Prostate gland (tissue), 2 donors: ENCODE measurements at regions not wholly inside any gene's neighbourhood (a gene's known extent, or its start where the extent isn't known, plus 50 kb on each side); places are given as distances from the start of the nearest gene placed in this dataset.
"Not testable (repeated sequence)": the region's sequence is repeated elsewhere in the genome, so short reads cannot be mapped to it uniquely, and the experiment has no call there.

ENCODE experiments used
- POLR2A ChIP-seq: fragments of 450-650 bp; IDR thresholded peaks from one replicate; pipeline ENCODE4 v1.6.1; 2016; ENCODE audit warnings: antibody characterized with exemption, mild to moderate bottlenecking
- TF ChIP-seq, protein P1 (sequence below), 4 experiments: fragments of 200-600 bp in 2 of 4; fragments of 450-650 bp in 2 of 4; sonication (generic) in 2 of 4; IDR thresholded peaks; 1 replicate in 3 of 4; 2 replicates in 1 of 4; pipeline ENCODE4 v1.5.1; 2016 to 2019; ENCODE audit warnings: antibody characterized with exemption in 4 of 4, mild to moderate bottlenecking in 2 of 4, moderate library complexity in 2 of 4

- TF ChIP-seq, protein P1, sequence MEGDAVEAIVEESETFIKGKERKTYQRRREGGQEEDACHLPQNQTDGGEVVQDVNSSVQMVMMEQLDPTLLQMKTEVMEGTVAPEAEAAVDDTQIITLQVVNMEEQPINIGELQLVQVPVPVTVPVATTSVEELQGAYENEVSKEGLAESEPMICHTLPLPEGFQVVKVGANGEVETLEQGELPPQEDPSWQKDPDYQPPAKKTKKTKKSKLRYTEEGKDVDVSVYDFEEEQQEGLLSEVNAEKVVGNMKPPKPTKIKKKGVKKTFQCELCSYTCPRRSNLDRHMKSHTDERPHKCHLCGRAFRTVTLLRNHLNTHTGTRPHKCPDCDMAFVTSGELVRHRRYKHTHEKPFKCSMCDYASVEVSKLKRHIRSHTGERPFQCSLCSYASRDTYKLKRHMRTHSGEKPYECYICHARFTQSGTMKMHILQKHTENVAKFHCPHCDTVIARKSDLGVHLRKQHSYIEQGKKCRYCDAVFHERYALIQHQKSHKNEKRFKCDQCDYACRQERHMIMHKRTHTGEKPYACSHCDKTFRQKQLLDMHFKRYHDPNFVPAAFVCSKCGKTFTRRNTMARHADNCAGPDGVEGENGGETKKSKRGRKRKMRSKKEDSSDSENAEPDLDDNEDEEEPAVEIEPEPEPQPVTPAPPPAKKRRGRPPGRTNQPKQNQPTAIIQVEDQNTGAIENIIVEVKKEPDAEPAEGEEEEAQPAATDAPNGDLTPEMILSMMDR (IDR thresholded peaks at IDR 0.05): not testable (repeated sequence)
- TF ChIP-seq POLR2A: not testable (repeated sequence)
Observed at GRCh38 chr2:111509225-111509869, 374.6 kb downstream of the ANAPC1 start.
